HEK293T (cell line): ENCODE measurements at regions not wholly inside any gene's neighbourhood (a gene's known extent, or its start where the extent isn't known, plus 50 kb on each side); places are given as distances from the start of the nearest gene placed in this dataset.

Source experiments
- BHLHE40 ChIP-seq: fragments of 450-650 bp; IDR thresholded peaks from 2 replicates; pipeline ENCODE4 v1.6.1; 2016; ENCODE audit warnings: mild to moderate bottlenecking, moderate library complexity, borderline replicate concordance
- ELF4 ChIP-seq: fragments of 450-650 bp; IDR thresholded peaks from 2 replicates; pipeline ENCODE4 v1.6.1; 2017; ENCODE audit warnings: antibody characterized with exemption
- HDGF ChIP-seq: fragments of 450-650 bp; IDR thresholded peaks from 2 replicates; pipeline ENCODE4 v1.6.1; 2017; ENCODE audit warnings: antibody characterized with exemption, borderline replicate concordance
- L3MBTL2 ChIP-seq: fragments of 450-650 bp; conservative IDR thresholded peaks from 2 replicates; pipeline ENCODE4 v1.6.1; 2016; ENCODE audit warnings: mild to moderate bottlenecking
- LEF1 ChIP-seq: fragments of 450-650 bp; IDR thresholded peaks from 2 replicates; pipeline ENCODE4 v1.6.1; 2017; ENCODE audit warnings: mild to moderate bottlenecking, borderline replicate concordance
- SP1 ChIP-seq: fragments of 450-650 bp; IDR thresholded peaks from 2 replicates; pipeline ENCODE4 v1.6.1; 2017
- TARDBP ChIP-seq: fragments of 450-650 bp; IDR thresholded peaks from 2 replicates; pipeline ENCODE4 v1.6.1; 2016
- ZNF384 ChIP-seq: fragments of 450-650 bp; IDR thresholded peaks from 2 replicates; pipeline ENCODE4 v1.6.1; 2016
- TF ChIP-seq, protein P1 (sequence below): fragments of 450-650 bp; IDR thresholded peaks from 2 replicates; pipeline ENCODE4 v1.6.1; 2016

DNA sequence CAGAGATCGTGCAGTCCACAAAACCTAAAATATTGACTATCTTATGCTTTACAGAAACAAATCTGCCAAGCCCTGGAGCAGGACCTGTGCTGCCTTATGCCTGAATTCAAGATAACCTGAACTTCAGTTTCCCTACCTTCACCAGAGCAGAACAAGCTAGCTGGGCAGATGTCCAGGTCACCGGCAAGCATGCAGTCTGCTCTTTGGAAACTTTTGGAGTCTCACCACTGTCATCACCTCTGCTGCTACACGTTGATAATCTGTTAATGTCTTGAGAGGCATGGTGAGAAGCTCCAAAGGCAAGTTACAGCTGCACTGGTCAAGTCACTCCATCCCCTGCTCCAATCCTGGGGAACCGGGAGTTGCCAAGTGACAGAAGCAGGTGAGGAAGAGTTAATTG lies 354.2 kb downstream of the RBM43 start:
- TF ChIP-seq ELF4 (no peak), SP1 (no peak), TARDBP (no peak), ZNF384 (no peak), LEF1 (no peak), BHLHE40 (no peak), L3MBTL2 (no peak), HDGF (no peak)
- TF ChIP-seq, protein P1, sequence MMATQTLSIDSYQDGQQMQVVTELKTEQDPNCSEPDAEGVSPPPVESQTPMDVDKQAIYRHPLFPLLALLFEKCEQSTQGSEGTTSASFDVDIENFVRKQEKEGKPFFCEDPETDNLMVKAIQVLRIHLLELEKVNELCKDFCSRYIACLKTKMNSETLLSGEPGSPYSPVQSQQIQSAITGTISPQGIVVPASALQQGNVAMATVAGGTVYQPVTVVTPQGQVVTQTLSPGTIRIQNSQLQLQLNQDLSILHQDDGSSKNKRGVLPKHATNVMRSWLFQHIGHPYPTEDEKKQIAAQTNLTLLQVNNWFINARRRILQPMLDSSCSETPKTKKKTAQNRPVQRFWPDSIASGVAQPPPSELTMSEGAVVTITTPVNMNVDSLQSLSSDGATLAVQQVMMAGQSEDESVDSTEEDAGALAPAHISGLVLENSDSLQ: no peak
